MM.1S (cell line): ENCODE measurements at regions not wholly inside any gene's neighbourhood (a gene's known extent, or its start where the extent isn't known, plus 50 kb on each side); places are given as distances from the start of the nearest gene placed in this dataset.

ENCODE experiments used
- EZH2 ChIP-seq: fragments of 300-600 bp; sonication (generic); optimal IDR thresholded peaks from 2 replicates; pipeline ENCODE3; 2017; ENCODE audit warnings: low read depth, mild to moderate bottlenecking, antibody characterized with exemption, low read length, mixed read lengths
- EZH2phosphoT487 ChIP-seq: fragments of 300-600 bp; sonication (generic); IDR thresholded peaks from 2 replicates; pipeline ENCODE4 v1.6.1; 2018; ENCODE audit warnings: antibody characterized with exemption, low read length
- TF ChIP-seq, protein P1 (sequence below): fragments of 300-600 bp; sonication (generic); IDR thresholded peaks from 2 replicates; pipeline ENCODE4 v1.5.1; 2016; ENCODE audit warnings: antibody characterized with exemption, low read length, mixed read lengths

DNA sequence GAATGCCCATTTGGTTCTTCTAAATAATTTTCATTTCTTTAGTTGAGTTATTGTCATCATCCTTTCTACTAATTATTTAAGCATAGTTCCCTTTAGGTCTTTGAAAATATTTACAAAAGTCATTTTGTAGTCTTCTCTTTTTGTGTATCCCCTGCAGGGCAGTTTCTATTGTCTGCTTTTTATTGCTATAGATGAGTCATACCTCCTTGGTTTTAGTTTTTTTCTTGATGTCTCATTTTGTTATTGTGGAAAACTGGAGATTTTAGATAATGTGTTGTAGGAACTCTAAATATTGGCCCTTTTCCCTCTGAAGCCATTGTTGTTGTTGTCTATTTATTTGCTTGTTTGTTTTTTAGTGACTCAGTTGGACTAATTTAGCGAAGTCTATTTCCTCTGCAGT lies 387.9 kb downstream of the NUF2 start:
- TF ChIP-seq, protein P1, sequence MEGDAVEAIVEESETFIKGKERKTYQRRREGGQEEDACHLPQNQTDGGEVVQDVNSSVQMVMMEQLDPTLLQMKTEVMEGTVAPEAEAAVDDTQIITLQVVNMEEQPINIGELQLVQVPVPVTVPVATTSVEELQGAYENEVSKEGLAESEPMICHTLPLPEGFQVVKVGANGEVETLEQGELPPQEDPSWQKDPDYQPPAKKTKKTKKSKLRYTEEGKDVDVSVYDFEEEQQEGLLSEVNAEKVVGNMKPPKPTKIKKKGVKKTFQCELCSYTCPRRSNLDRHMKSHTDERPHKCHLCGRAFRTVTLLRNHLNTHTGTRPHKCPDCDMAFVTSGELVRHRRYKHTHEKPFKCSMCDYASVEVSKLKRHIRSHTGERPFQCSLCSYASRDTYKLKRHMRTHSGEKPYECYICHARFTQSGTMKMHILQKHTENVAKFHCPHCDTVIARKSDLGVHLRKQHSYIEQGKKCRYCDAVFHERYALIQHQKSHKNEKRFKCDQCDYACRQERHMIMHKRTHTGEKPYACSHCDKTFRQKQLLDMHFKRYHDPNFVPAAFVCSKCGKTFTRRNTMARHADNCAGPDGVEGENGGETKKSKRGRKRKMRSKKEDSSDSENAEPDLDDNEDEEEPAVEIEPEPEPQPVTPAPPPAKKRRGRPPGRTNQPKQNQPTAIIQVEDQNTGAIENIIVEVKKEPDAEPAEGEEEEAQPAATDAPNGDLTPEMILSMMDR, result no peak
- TF ChIP-seq EZH2 (no peak), EZH2phosphoT487 (no peak)
